HG02884 (cell line): ENCODE measurements at regions not wholly inside any gene's neighbourhood (a gene's known extent, or its start where the extent isn't known, plus 50 kb on each side); places are given as distances from the start of the nearest gene placed in this dataset.
"Not testable (repeated sequence)": the region's sequence is repeated elsewhere in the genome, so short reads cannot be mapped to it uniquely, and the experiment has no call there.

ENCODE experiments used
- ATAC-seq: cut with Tn5 transposase; IDR thresholded peaks from one replicate; pipeline ENCODE4 v1.9.1; 2021; ENCODE audit warnings: mild to moderate bottlenecking, moderate library complexity; ENCODE audit not compliant: unreplicated experiment

- ATAC-seq = no peak
Measured at GRCh38 chr7:119664601-119665000, 608.4 kb upstream of the KCND2 start.

GRCh38 chr7:119665796-119666195 is 607.2 kb upstream of the KCND2 start:
- no peak for ATAC-seq

- no peak for ATAC-seq
Measured at GRCh38 chr7:119681336-119681735, 591.6 kb upstream of the KCND2 start.

- ATAC-seq = no peak
Measured at GRCh38 chr7:119684763-119685162, 588.2 kb upstream of the KCND2 start.

GRCh38 chr7:119685906-119686305 is 587.1 kb upstream of the KCND2 start:
- ATAC-seq = no peak

GRCh38 chr7:119688831-119689230 is 584.1 kb upstream of the KCND2 start:
- ATAC-seq = no peak

GRCh38 chr7:119692541-119692940 is 580.4 kb upstream of the KCND2 start:
- no peak for ATAC-seq

- no peak for ATAC-seq
Measured at GRCh38 chr7:119694506-119694905, 578.5 kb upstream of the KCND2 start.

- no peak for ATAC-seq
Measured at GRCh38 chr7:119696336-119696735, 576.6 kb upstream of the KCND2 start.

- ATAC-seq = no peak
Measured at GRCh38 chr7:119703895-119704294, 569.1 kb upstream of the KCND2 start.

GRCh38 chr7:119706608-119707007 is 566.4 kb upstream of the KCND2 start:
- ATAC-seq = no peak

GRCh38 chr7:119708891-119709290 is 564.1 kb upstream of the KCND2 start:
- ATAC-seq = no peak

GRCh38 chr7:119711104-119711503 is 561.9 kb upstream of the KCND2 start:
- ATAC-seq = peak; percentile 86

- ATAC-seq = no peak
Measured at GRCh38 chr7:119712886-119713462, 560.0 kb upstream of the KCND2 start.

GRCh38 chr7:119713606-119714005 is 559.4 kb upstream of the KCND2 start:
- no peak for ATAC-seq

GRCh38 chr7:119720541-119720940 is 552.4 kb upstream of the KCND2 start:
- no peak for ATAC-seq

- ATAC-seq = no peak
Measured at GRCh38 chr7:119724041-119724792, 548.8 kb upstream of the KCND2 start.

GRCh38 chr7:119733127-119733879 is 539.7 kb upstream of the KCND2 start:
- ATAC-seq = no peak

- no peak for ATAC-seq
Measured at GRCh38 chr7:119737390-119737789, 535.6 kb upstream of the KCND2 start.

- not testable (repeated sequence) for ATAC-seq
Measured at GRCh38 chr7:119745280-119745679, 527.7 kb upstream of the KCND2 start.

GRCh38 chr7:119748251-119748860 is 524.6 kb upstream of the KCND2 start:
- ATAC-seq = no peak

- ATAC-seq = no peak
Measured at GRCh38 chr7:119748991-119749390, 524.0 kb upstream of the KCND2 start.
